Karpas-422 (cell line): ENCODE measurements at regions not wholly inside any gene's neighbourhood (a gene's known extent, or its start where the extent isn't known, plus 50 kb on each side); places are given as distances from the start of the nearest gene placed in this dataset.

ENCODE experiments used
- DNase-seq: peaks from one replicate; pipeline ENCODE4 v3.0.0-alpha.2; 2015
- H2AFZ ChIP-seq: fragments of 200-600 bp; sonication (generic); 2 replicates; pipeline ENCODE4 v1.6.1; 2014; ENCODE audit warnings: antibody characterized with exemption, low read length, mixed read lengths
- H3K27ac ChIP-seq: fragments of 200-600 bp; sonication (generic); 2 replicates; pipeline ENCODE4 v1.5.1; 2014; ENCODE audit warnings: mild to moderate bottlenecking, low read length, moderate library complexity
- H3K27me3 ChIP-seq: fragments of 200-600 bp; sonication (generic); 2 replicates; pipeline ENCODE4 v1.6.1; 2014; ENCODE audit warnings: low read length, mixed read lengths
- H3K36me3 ChIP-seq: fragments of 200-600 bp; sonication (generic); 2 replicates; pipeline ENCODE4 v1.6.1; 2014; ENCODE audit warnings: low read length, mixed read lengths; ENCODE audit not compliant: insufficient read depth
- H3K4me1 ChIP-seq: fragments of 200-600 bp; sonication (generic); 2 replicates; pipeline ENCODE4 v1.6.1; 2014; ENCODE audit warnings: mild to moderate bottlenecking, low read length, mixed read lengths
- H3K4me2 ChIP-seq: fragments of 200-600 bp; sonication (generic); 2 replicates; pipeline ENCODE4 v1.6.1; 2014; ENCODE audit warnings: low read length, low read depth, mild to moderate bottlenecking; ENCODE audit not compliant: poor library complexity, severe bottlenecking
- H3K4me3 ChIP-seq: fragments of 200-600 bp; sonication (generic); 2 replicates; pipeline ENCODE4 v1.5.1; 2014; ENCODE audit warnings: mild to moderate bottlenecking, antibody characterized with exemption, low read length, mixed read lengths
- H3K79me2 ChIP-seq: fragments of 200-600 bp; sonication (generic); 2 replicates; pipeline ENCODE4 v1.6.1; 2014; ENCODE audit warnings: mild to moderate bottlenecking, low read length, mixed read lengths
- H3K9ac ChIP-seq: fragments of 200-600 bp; sonication (generic); 2 replicates; pipeline ENCODE4 v1.6.0; 2014; ENCODE audit warnings: low read length
- H3K9me2 ChIP-seq: fragments of 200-600 bp; sonication (generic), shearing (Covaris generic); replicated peaks from 2 replicates; pipeline ENCODE4 v1.6.0; 2014; ENCODE audit warnings: mild to moderate bottlenecking, low read length, moderate library complexity; ENCODE audit not compliant: insufficient read depth
- H3K9me3 ChIP-seq: fragments of 300-700, 200-600 bp; sonication (generic); 2 replicates; pipeline ENCODE4 v1.6.1; 2014; ENCODE audit warnings: low read length, mixed read lengths
- H4K20me1 ChIP-seq: fragments of 200-600 bp; sonication (generic); 2 replicates; pipeline ENCODE4 v1.6.1; 2014; ENCODE audit warnings: mild to moderate bottlenecking, antibody characterized with exemption, low read length, low read depth; ENCODE audit not compliant: insufficient read depth

GRCh38 chr6:90415178-90415577, 118.5 kb upstream of the BACH2 start:
- no peak overlapping the region for H2AFZ ChIP-seq
- no peaks in the 10 kb centered on the region for H3K79me2 ChIP-seq
- H3K9me2 ChIP-seq = no peaks in the 10 kb centered on the region
- H3K27me3 ChIP-seq = no peaks in the 10 kb centered on the region
- no peak overlapping the region for H3K27ac ChIP-seq
- no peaks in the 10 kb centered on the region for H3K4me1 ChIP-seq
- H3K36me3 ChIP-seq = no peaks in the 10 kb centered on the region
- no peaks in the 10 kb centered on the region for H4K20me1 ChIP-seq
- no peak overlapping the region for H3K4me3 ChIP-seq
- H3K9ac ChIP-seq = no peak overlapping the region
- H3K9me3 ChIP-seq = no peaks in the 10 kb centered on the region
- DNase-seq = no peak
- no peak overlapping the region for H3K4me2 ChIP-seq

- no peak overlapping the region for H2AFZ ChIP-seq
- H3K9me3 ChIP-seq = no peaks in the 10 kb centered on the region
- no peaks in the 10 kb centered on the region for H3K36me3 ChIP-seq
- H3K27me3 ChIP-seq = no peaks in the 10 kb centered on the region
- no peaks in the 10 kb centered on the region for H3K9me2 ChIP-seq
- H3K4me2 ChIP-seq = no peak overlapping the region
- DNase-seq = no peak
- no peak overlapping the region for H3K4me3 ChIP-seq
- H3K27ac ChIP-seq = no peak overlapping the region
- H3K79me2 ChIP-seq = no peaks in the 10 kb centered on the region
- H4K20me1 ChIP-seq = no peaks in the 10 kb centered on the region
- no peaks in the 10 kb centered on the region for H3K4me1 ChIP-seq
- H3K9ac ChIP-seq = no peak overlapping the region
These were observed 117.7 kb upstream of the BACH2 start for GRCh38 chr6:90414352-90414751.

- Histone ChIP-seq H3K4me2 (no peak overlapping the region), H3K9me2 (no peaks in the 10 kb centered on the region), H3K79me2 (no peaks in the 10 kb centered on the region), H3K36me3 (no peaks in the 10 kb centered on the region), H3K27ac (no peak overlapping the region), H3K4me3 (no peak overlapping the region), H3K9ac (no peak overlapping the region), H4K20me1 (no peaks in the 10 kb centered on the region), H3K27me3 (no peaks in the 10 kb centered on the region), H3K4me1 (no peaks in the 10 kb centered on the region), H3K9me3 (no peaks in the 10 kb centered on the region), H2AFZ (no peak overlapping the region)
- DNase-seq = no peak
These were observed 117.2 kb upstream of the BACH2 start for GRCh38 chr6:90413867-90414266.

GRCh38 chr6:90413396-90413795, 116.8 kb upstream of the BACH2 start:
- Histone ChIP-seq H2AFZ (no peak overlapping the region), H3K4me1 (no peaks in the 10 kb centered on the region), H3K9ac (no peak overlapping the region), H3K9me3 (no peaks in the 10 kb centered on the region), H3K9me2 (no peaks in the 10 kb centered on the region), H4K20me1 (no peaks in the 10 kb centered on the region), H3K27me3 (no peaks in the 10 kb centered on the region), H3K4me3 (no peak overlapping the region), H3K36me3 (no peaks in the 10 kb centered on the region), H3K27ac (no peak overlapping the region), H3K79me2 (no peaks in the 10 kb centered on the region), H3K4me2 (no peak overlapping the region)
- no peak for DNase-seq

GRCh38 chr6:90412538-90413369, 116.1 kb upstream of the BACH2 start:
- no peak for DNase-seq
- H3K27ac ChIP-seq = no peak overlapping the region

GRCh38 chr6:90411292-90411781, 114.7 kb upstream of the BACH2 start:
- H3K27me3 ChIP-seq = no peaks in the 10 kb centered on the region
- H3K79me2 ChIP-seq = no peaks in the 10 kb centered on the region
- H2AFZ ChIP-seq = no peak overlapping the region
- H3K4me3 ChIP-seq = no peak overlapping the region
- H3K9ac ChIP-seq = no peak overlapping the region
- no peaks in the 10 kb centered on the region for H3K9me2 ChIP-seq
- no peaks in the 10 kb centered on the region for H3K9me3 ChIP-seq
- H3K36me3 ChIP-seq = no peaks in the 10 kb centered on the region
- no peak for DNase-seq
- no peaks in the 10 kb centered on the region for H4K20me1 ChIP-seq
- H3K4me2 ChIP-seq = no peak overlapping the region
- H3K27ac ChIP-seq = no peak overlapping the region
- H3K4me1 ChIP-seq = no peaks in the 10 kb centered on the region

More at GRCh38 chr6:90412538-90413369, 116.1 kb upstream of the BACH2 start:
- Histone ChIP-seq H3K79me2 (no peaks in the 10 kb centered on the region), H4K20me1 (no peaks in the 10 kb centered on the region), H3K9me2 (no peaks in the 10 kb centered on the region), H3K36me3 (no peaks in the 10 kb centered on the region), H3K27me3 (no peaks in the 10 kb centered on the region), H3K9me3 (no peaks in the 10 kb centered on the region), H3K9ac (no peak overlapping the region), H3K4me2 (no peak overlapping the region), H3K4me1 (no peaks in the 10 kb centered on the region), H2AFZ (no peak overlapping the region), H3K4me3 (no peak overlapping the region)

GRCh38 chr6:90409700-90410099, 113.1 kb upstream of the BACH2 start:
- Histone ChIP-seq H3K36me3 (no peaks in the 10 kb centered on the region), H4K20me1 (no peaks in the 10 kb centered on the region), H3K79me2 (no peaks in the 10 kb centered on the region), H3K27ac (no peak overlapping the region), H3K9me3 (no peaks in the 10 kb centered on the region), H3K9ac (no peak overlapping the region), H3K4me1 (no peaks in the 10 kb centered on the region), H3K27me3 (no peaks in the 10 kb centered on the region), H3K4me3 (no peak overlapping the region), H3K4me2 (no peak overlapping the region), H2AFZ (no peak overlapping the region), H3K9me2 (no peaks in the 10 kb centered on the region)
- no peak for DNase-seq

GRCh38 chr6:90406957-90407356, 110.3 kb upstream of the BACH2 start:
- H3K27me3 ChIP-seq = no peaks in the 10 kb centered on the region
- no peak overlapping the region for H3K4me2 ChIP-seq
- no peaks in the 10 kb centered on the region for H4K20me1 ChIP-seq
- H3K9me2 ChIP-seq = no peaks in the 10 kb centered on the region
- no peaks in the 10 kb centered on the region for H3K36me3 ChIP-seq
- no peaks in the 10 kb centered on the region for H3K9me3 ChIP-seq
- H3K4me3 ChIP-seq = no peak overlapping the region
- H3K9ac ChIP-seq = no peak overlapping the region
- H3K4me1 ChIP-seq = no peaks in the 10 kb centered on the region
- H3K79me2 ChIP-seq = no peaks in the 10 kb centered on the region
- H3K27ac ChIP-seq = no peak overlapping the region
- DNase-seq = no peak
- H2AFZ ChIP-seq = no peak overlapping the region
